GM18870 (cell line): ENCODE measurements at regions not wholly inside any gene's neighbourhood (a gene's known extent, or its start where the extent isn't known, plus 50 kb on each side); places are given as distances from the start of the nearest gene placed in this dataset.

Experiments used
- ATAC-seq: cut with Tn5 transposase; IDR thresholded peaks from one replicate; pipeline ENCODE4 v1.9.1; 2021; ENCODE audit warnings: moderate library complexity; ENCODE audit not compliant: unreplicated experiment

DNA sequence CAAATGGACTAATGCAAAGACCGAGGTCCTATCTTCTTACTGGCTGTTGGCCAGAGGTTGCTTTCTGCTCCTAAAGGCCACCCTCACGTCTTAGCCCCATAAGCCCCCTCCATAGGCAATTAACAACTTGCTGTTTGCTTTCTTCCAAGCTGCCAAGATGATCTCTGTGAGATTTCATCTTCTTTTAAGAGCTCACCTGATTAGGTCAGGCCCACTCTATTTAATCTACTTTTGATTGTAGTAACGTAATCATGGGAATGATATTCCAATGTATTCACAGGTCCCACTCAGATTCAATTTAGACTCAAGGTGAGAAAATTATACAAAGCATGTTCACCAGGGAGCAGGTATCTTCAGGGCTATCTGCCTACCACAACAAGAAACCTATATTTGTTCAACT is 84.4 kb upstream of the RAD23B start:
- no peak for ATAC-seq

DNA sequence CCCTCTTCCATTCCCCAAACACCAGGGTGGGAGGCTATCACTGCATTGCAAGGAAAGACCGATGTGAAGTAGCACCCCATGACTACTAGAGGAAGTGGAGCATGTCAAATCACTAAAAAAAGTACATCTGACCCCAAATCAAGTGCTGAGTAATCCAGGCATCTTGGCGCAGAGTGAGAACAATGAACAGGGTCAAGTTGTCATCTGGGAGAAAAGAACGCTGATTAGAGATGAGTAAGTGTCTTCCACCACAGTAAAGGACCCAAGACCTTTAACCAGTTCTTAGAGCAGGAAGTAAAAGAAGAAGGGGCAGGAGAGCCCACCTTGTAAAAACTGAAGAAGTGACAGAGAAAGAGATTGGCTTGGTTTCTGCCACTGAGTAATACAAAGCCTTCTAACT is 75.0 kb upstream of the RAD23B start:
- ATAC-seq: no peak

DNA sequence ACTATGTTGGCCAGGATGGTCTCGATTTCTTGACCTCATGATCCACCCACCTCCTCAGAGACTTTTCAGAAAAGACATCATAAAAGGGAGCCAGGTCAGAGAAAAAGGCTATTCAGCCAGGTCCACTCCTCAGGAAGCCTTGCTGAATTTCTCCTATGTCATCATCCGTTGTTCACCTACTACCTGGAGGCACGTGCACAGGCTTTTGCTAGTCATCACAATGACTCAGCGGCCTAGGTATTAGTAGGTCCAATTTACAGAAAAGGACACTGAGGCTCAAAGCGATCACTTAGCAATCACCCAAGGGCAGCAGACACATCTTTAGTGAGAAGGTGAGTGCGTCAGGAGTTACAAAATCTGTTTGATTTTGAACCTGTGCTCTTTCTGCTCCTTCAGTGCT is 72.3 kb upstream of the RAD23B start:
- ATAC-seq: no peak

DNA sequence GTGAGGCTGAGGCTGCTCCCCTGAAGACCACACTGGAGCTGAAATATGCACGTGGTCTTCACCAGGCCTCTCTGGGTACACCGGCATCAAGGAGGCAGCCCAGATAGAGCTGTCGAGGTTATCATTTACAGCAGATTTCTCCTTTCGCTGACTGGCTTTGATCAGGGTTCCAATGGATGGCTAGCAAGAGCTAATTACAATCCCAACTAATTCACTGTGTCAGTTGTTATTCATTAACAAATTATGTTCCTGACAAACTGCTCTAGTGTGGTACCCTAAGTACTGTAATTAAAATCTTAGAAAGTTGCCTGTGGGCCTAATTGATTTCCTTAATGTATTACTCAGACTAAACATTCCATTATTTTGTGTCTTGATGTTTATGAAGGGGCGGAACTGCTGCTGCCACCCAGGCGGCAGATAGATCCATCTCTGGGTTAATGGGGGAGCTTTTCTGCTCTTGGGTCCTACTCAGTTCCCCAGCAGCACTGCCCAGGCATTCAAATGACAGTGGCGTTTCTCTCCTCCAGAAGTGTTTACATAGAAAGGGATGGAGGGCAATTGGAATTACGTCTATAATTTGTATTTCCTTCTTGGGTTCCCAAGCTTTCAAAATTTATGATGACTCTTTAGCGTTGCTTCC is 71.7 kb upstream of the RAD23B start:
- no peak for ATAC-seq

DNA sequence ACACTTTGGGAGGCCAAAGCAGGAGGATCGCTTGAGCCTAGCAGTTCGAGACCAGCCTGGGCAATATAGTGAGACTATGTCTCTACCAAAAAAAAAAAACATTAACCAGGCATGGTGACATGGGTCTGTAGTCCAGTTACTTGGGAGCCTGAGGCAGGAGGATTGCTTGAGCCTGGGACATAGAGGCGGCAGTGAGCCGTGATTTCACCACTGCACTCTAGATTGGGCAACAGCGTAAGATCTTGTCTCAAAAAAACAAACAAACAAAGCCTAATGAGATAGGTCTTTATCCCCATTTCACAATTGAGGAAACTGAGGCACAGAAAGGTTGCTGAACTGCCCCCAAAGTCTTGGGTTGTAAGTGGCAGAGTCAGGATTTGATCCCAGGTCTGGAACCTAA is 70.5 kb upstream of the RAD23B start:
- ATAC-seq: no peak

DNA sequence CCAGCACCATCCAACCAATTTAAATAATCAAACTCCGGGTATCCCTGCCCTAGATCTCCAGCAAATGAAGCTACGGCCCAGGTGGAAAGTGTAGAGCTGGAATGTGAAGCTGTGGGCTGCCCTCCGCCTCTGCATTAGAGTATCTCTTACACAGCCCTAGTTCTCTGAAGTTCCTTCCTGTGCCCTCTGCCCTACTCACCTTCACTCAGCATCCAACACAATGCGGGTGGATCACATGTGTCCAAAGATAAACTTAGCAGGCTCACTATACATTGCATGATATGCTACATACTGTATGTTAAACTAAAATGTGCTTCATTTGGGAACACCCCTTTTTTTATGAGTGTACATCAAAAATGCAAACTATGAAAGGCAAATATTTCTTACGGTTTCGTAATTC is 70.0 kb upstream of the RAD23B start:
- no peak for ATAC-seq

DNA sequence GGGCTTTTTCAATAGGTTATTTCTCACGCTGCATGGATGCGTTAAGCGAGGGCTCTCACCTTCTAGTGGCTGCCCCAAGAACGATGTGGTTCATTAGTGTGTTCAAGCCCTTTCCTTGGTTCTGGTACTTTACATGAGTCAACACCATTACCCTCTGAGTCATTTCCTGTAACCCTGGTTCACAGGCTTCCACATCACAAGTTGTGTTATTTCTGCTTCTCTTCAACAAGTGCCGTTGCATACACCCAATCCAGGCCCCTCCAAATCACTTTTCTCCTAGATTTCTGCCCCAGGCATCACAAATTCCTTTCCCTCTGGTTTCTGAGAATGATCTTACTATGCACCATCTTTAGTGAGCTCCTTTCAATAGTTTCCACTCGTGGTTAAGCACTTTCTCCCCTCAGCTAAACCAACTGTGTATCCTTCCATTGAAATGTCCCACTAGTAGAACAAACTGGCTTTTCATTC is 69.5 kb upstream of the RAD23B start:
- ATAC-seq: peak; percentile 88

DNA sequence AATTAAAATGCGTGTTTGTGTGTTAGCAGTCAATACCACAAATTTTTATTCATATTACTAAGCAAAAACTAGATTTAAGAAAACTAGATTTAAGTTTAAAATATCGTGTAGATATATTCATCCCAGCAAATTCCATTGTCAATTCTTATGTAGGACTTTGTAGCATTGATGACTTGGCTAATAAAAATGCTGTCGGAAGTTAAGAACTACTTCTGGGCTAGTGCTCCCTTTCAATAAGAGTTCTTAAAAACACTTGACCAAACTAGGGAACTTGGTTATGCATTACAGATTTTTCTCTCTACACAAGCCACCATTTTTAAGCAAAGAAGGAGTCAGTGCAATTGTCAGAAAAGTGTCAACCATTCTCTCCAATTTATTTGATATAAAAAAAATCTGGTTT is 68.7 kb upstream of the RAD23B start:
- ATAC-seq: no peak

DNA sequence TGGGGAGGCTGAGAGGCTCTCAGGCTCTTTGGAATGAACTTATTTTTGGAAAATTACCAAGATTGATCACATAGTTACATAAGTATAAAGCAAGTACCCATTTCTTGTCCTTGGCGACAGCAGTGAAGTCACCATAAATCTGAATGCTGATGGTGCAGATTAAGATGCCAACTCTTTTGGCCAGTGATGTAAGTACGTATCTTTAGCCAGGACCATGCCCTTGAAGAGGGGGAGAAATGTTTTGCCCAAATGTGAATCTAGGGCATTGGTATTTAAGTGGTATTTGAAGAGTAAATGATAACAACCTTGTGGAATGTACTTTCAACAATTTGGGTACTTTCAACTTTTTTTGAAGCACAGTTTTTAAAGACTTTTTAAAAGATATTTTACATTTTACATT is 68.2 kb upstream of the RAD23B start:
- ATAC-seq: no peak

DNA sequence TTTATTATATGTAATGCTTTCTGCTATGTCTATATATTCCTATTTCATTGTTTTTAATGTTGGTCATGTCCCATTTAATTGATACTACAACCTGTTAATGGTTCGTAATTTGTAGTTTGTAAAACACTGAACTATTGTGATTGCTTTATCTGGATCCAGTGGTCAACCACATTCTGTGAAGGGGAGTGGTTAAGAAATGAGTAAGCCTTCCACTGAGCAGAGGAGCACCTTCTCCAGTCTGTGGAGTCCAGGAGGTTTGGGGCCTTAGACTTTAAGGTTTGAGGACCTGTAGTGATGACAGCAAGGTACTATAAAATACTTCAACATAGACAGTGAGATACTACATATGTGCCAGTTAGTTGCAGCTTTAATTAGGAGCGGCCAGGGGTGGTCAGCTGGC is 67.7 kb upstream of the RAD23B start:
- no peak for ATAC-seq

DNA sequence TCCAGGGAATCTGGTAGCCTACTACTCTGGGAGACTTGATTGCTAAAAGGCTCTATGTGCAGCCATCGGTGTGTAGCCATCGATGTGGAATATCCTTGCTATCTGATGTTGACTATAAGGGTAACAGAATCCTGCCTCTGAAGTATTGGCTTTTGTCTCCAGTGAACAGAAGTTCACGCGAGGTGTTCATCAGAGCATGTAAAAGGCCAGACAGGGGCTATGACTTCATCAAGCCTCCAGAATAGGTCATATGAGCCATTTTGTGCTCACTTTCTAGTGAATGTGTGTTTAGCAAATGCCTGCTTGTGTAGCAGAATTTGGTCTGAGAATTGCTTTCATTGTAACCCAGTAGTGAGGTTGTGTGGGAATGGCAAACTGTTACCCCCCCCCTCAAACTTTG is 66.8 kb upstream of the RAD23B start:
- ATAC-seq: no peak

DNA sequence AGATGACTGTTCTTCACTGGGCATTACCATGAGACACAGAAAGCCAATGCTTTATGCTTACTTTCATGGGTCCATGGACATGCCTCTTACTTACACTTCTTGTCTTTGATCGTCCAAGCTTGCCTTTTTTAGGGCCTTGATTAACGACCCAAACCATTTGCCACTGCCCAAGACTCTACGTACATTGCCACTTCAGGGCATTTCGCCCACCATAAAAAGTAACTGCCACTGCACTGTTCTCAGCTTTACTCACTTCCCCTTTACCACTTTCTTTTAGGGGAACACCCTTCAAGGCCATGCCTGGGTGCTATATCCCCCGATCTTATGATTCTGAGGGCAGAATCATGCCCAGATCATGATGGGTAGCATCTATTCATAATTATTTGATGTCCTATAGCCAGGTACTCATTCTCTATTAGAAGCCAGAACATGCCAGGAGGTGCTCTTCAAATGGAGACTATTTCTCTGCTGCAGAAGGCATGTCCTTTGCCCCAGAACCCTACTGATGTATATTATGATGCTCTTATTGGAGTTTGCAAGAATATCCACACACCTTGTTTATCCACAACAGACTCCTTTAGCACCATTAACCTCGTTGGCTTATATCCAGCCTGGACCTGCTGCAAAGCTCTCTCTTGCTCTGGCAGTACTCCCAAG is 64.1 kb upstream of the RAD23B start:
- peak; percentile 72 for ATAC-seq

DNA sequence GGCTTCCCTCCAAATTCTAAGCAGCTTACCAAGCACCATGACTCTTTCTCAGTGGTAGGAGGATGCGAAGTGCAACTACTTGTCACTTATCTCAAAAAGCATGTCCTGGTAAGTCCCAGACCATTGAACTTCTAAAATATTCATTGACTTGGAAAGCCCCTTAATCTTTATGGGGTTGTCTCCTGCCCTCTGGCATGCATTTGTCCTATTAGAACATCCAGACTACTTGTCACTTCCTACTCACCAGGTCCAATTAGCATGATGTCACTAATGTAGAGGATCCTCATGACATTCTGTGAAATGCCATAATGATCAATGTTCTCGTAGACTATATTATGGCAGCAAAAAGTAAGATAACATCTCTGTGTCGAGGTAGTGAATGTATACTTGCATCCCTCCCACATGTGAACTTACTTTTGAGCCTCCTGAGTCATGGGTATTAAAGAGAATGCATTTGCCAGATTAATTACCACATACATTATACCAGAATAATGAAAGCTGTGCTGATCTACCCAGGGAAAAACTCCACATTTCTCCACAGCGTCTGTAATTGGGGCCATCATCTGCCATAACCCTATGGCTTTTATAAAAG is 63.5 kb upstream of the RAD23B start:
- ATAC-seq: peak; percentile 49

DNA sequence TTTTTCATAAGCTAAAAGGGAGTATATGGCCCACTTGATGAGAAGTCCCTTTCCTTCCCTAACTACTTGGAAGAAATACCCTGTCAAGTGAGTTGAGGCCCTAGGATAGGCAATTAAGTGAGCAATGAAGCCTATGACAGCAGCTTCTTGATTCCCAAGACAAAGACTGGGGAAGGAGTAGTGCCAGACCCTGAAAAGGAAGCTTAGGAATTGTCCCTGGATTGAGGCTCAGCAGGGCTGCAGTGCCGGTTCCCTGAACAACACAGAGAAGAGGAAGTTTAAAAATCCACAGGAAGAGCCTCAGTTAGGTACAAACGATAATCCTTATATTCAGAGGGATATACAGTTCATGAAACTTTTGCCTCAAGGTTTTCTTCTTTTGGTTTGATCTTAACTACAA is 61.8 kb upstream of the RAD23B start:
- ATAC-seq: no peak

DNA sequence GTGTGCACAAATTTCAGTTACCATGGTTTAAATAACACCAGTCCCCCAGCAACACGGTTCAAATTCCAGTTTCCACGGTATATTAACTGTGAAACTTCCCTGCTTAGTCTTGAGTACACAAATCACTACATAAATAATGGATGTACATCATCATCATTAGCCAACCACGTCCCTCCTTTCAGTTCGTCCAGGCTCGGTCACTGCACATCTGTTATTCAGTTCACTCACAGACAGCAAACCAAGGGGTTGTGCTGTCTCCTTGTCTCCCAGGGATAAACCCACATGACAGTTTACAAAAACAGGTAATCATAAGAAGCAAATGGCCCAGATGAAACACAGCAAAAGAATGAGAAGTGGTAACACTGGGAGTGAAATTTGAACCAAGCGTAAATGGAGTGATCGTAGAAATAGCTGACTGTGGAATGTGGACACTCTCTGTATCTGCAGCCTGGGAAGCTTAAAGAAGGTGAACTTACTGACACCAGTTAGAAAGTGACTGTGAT is 61.0 kb upstream of the RAD23B start:
- ATAC-seq: no peak

DNA sequence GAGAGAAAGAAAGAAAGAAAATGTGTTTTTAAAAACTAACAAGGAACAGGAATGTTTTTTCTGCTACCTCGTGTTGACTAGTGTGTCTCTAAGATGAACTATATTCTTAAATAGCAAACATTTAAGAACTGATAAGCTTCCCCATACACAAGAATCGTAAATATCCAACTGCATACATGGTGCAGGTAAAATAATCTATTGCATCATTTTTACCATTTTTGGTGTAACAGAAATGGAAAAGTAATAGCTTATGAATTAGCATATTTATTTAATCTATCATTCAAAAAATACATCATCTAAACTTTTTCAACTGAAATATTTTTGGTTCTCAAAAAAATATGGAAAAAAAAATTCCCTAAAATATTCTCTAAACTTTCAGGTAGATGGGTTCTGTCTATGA is 59.7 kb upstream of the RAD23B start:
- no peak for ATAC-seq

DNA sequence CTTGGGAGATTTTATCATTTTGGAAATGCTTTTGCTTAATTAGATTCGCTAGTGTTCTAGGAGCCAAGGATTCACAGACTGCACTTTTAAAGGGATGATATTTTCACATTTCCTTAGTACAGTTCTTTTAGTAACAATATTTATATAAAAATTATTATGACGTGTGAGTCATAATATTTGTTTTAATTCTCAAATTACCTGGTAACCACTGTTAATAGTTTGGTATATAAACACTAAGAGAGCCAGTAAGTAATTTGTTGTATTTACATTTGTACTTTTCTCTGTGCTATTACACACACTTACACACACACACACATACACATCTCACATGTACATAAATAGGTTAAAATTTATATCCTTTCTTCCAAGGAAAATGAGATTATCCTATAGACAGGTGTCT is 58.8 kb upstream of the RAD23B start:
- ATAC-seq: no peak

DNA sequence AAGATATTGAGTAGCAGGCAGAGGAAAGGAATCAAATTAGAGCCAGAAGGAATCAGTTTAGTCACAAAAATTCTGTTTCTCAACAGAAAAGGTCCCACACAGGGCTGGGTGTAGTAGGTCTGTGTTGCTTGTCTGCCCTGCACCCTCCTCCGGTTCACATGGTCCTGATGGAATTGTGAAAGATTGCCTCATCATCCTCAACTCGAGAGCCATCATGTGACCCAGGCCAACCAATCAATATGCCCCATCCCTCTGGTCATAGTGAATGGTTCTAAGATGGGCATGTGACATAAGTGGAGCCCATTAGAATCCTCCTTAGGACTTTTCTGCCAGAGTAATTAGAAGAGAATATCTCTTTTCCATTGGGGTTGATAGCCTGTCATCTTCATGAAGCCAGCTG is 56.7 kb upstream of the RAD23B start:
- ATAC-seq: no peak

DNA sequence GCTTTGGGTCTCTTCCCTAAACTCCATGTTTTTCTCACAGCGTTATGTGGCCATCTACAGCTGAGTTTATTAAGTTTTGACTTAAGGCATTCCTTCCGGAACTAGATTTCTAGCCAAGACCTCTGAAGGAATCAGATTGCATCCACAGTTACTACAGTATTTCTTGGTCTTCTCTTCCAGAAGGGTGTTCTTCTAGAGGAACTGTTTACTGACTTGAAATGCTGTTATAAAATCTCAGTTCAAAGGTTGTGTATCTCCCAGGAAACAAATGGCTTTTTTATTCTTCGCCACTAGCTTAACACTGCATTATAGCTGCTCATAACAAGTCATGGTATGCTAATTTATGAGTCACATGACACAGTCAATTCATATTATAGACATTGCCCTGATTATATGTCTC is 55.3 kb upstream of the RAD23B start:
- no peak for ATAC-seq

DNA sequence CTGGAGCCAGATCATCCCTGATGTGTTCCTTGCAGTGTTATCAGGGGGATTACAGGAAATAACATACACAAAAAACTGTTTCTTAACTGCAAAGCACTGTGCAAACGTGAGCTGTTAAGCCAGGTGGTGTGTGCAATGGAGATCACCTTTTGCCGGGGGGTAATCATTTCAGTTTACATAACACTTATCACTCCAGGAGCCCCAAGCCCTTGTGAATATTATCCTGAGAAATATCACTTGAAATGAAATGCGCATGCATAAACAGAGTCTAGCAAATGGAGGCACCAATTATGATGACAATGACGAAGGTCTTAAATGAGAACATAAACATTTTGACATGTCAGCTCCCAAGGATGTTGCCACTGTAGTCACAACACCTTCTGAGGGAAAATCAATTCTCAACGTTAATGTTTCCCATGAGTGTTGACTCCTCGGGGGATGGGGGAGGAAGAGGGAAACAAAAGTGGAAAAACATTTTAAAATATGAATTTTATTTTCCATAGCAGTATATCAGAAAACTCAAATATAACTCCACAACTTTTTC is 54.5 kb upstream of the RAD23B start:
- ATAC-seq: no peak

DNA sequence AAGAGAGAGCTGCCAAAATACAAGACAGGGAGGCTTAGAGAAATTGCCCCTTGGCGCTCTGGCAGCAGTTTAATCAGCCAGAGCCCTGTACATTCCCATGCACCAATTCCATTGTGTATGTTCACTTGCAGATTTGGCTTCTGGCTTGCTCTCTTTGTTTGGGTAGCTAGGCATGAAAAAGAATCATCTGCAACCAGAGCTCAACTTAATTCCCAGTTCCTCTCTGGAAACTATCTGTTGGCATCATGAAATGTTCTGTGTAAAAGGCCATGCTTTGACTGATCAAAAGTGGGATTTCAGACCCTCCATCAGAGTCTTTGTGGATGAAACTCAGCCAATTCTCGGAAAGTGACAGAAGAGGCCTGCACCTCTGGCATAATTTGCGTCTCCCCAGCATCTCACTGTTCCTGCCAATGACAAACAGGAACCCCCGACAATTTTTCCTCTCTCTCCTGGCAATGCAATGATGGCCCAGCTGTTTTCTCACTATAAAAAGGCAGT is 53.8 kb upstream of the RAD23B start:
- ATAC-seq: no peak
